CD4-positive, alpha-beta T cell treated with Interleukin-10 for 1 hour (primary cell): ENCODE measurements at regions not wholly inside any gene's neighbourhood (a gene's known extent, or its start where the extent isn't known, plus 50 kb on each side); places are given as distances from the start of the nearest gene placed in this dataset.

Experiments
- DNase-seq: peaks from one replicate; pipeline ENCODE4 v3.0.0-alpha.2; 2020

DNA sequence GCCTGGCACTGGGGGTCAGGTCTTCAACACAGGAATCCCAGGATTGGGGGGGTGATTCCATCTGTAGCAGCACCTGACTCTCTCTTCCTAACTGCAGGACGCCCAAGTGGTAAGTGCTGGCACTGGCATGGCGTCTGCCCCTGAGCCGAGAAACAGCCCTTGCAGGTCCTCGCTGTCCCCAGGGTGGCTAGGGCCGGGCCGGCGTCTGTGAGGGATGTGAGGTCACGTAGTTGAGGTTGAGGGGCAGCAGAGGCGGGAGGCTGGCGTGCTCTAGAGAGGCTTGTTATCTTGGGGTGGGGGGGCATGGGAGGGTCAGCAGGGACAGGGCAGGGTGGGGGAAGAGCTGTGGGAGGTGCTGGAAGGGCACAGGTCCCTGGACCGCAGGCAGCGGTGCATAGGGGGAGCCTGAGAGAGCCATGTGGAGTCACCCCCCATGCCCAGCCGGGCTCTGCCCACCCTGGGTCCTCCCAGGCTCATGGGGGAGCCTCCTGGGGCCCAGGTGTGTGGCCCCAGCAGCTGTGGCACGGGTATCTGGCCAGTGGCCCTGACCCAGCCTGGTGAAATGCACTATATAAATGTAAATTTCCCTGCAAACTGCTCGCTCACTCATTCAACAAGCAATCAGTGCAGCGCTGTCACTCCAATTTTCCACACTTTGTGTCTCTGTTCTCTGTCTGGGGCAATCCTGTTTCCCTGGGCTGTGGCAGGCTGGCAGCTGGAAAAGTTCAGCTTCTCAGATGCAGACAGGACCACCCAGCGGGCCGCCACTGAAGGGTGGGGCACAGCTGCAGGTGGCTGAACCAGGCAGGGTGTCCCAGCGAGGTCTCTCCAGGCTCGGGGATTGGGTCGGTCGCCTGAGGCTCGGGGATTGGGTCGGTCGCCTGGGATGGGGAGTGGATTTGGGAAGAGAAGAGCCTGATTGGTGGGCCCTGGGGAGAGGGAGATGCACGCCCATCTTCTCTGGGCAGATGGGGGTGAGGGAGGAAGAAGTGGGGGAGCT, 102.2 kb upstream of the NKX1-1 start:
- no peak for DNase-seq

DNA sequence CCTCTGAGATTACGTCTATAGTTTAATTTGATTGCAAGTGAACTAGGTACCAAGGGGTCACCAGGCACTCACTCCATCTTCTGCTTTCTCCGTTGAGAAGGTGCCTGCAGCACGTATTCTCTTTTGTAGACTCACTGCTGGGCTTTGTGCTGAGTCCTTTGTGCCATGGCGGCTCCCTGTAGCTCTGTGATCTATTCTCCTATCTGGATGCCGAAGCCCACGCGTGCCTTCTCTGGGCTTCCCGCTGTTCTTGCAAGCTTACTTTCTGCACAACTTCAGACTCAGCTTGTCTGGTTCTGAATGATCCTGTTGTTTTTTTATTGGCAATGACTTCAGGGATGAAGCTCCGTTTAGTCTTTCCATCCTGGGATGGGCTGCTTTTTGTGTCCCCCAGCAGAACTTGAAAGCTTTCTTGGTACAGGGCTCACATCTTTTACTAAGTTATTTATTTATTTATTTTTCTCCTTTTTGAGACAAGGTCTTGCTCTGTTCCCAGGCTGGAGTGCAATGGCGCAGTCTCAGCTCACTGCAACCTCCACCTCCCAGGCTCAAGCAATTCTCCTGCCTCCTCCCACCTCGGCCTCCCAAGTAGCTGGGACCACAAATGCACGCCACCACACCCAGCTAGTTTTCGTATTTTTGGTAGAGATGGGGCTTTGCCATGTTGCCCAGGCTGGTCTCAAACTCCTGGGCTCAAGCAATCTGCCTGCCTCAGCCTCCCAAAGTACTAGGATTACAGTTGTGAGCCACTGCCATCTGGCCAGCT, 100.9 kb upstream of the NKX1-1 start:
- no peak for DNase-seq

DNA sequence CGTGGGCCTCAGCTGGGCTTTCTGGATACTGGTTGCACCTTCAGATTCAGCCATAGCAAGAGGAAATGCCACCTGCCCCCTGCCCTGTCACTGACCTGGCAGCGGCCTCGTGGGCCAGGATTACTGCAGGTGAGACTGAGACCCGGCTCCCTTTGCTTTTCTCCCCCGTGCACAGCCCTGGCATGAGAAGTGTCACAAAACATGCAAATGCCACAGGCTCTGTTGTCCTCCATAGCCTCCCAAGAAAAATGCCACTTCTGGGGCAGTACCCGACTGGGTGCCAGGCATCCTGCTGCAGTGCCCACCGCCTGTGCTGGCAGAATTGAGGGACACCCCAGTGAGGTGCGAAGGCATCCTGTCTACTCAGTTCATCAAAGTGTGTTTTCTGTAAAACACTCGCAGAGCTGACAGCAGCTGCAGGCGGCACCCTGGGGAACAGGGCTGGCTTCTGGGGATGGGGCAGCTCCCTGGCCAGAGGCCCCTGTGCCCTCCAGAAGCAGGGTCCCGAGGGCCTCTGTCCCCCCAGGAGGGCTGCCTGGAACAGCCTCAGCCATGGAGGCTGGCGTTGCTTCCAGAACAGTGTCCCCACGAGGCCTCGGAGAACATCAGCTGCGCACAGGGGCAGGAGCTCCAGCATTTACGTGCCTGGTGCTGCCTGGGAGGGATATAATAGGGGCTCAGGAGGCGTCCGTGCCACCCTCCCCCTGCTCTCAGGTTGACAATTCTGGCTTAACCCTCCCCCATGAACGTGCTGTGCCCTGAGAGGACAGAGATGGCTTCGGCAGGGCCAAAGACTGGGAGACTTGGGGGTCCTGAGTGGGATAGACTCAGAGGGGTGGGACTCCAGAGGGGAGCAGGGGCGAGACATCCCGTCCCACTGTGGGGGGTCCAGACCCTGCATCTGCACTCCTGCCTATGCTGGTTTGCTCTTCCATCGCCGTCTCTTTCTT, 99.5 kb upstream of the NKX1-1 start:
- DNase-seq: no peak

- DNase-seq: no peak
Measured at GRCh38 chr4:1504595-1505500, 98.6 kb upstream of the NKX1-1 start.

GRCh38 chr4:1503583-1504471, 97.6 kb upstream of the NKX1-1 start:
- DNase-seq: no peak

DNA sequence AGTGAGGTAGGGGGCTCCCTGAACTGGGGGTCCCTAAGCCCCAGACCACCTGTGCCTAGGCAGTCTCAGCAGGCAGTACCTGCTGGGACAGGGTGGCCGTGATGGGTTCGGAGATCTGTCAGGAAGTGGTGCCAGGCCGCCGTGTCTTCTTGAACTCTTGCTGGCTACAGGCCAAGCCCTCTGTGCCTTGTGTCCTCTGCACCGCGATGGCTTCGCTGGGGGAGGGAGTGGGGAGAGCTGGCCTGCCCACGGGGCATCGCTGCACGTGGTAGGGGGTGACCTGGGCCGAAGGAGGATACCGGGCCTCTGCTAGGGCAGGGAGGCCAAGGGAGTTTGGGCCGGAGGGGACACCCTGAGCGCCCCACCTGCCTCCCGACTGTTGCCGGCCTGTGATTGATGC, 96.7 kb upstream of the NKX1-1 start:
- DNase-seq: no peak

- DNase-seq: no peak
Measured at GRCh38 chr4:1502501-1502886, 96.3 kb upstream of the NKX1-1 start.

- DNase-seq: no peak
Measured at GRCh38 chr4:1501754-1502500, 95.7 kb upstream of the NKX1-1 start.

DNA sequence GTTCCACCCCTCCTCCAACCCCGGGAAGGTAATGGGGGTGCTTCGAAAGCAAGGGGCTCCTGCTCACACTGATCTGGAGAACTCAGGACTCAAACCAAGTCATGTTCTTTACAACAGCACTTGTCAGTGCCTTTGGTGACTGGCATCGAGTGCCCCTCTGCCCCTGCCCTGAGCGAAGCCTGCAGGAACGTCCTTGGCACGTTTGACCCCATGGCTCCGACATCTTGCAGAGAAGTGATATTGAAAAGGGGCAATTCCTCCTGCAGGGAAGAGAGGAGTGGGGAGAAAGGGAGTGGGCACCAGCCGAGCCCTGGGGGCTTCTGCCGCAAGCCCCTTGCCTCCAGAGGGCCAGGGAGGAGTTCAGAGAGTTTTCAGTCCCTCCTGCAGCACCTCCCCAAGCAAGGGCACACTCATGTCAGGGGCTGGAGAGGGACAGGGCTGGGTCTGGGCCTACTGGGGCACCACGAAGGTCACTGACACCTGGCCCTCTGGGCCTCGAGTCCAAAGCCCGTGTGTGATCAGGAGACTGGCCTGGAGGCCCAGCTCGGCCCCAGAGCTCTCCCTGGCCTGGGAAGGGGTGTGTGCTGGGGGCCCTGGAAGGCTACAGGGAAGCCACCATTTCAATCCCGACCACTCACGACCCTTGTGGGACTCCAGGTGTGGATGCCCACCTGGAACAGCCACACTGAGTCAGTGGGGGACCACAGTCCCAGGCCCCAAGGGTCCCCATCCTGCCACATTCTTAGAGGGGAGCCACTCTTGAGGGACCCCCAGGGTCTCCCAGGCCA, 94.9 kb upstream of the NKX1-1 start:
- DNase-seq: no peak

- no peak for DNase-seq
Measured at GRCh38 chr4:1500231-1500965, 94.2 kb upstream of the NKX1-1 start.

DNA sequence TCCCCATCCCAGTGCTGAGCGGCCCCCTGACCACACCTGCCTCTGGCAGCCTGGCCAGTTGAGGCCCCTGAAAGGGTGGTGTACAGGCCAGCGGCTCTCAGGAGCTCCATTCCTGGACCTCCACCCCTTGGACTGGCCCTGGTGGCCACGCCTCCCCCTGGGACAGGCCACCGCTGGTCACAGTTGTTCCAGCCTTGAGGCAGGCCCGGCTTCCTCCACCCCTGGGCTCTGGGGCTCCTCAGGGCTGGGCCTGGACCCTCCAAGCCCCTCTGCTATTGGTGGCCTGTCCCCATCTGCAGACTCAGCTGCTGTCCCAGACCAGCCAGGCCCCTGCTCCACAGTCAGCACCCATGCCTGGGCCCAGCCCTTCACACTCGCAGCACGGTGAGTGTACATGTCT, 93.2 kb upstream of the NKX1-1 start:
- DNase-seq: no peak

- no peak for DNase-seq
Measured at GRCh38 chr4:1497189-1497801, 91.1 kb upstream of the NKX1-1 start.

GRCh38 chr4:1496116-1496642, 89.9 kb upstream of the NKX1-1 start:
- no peak for DNase-seq

DNA sequence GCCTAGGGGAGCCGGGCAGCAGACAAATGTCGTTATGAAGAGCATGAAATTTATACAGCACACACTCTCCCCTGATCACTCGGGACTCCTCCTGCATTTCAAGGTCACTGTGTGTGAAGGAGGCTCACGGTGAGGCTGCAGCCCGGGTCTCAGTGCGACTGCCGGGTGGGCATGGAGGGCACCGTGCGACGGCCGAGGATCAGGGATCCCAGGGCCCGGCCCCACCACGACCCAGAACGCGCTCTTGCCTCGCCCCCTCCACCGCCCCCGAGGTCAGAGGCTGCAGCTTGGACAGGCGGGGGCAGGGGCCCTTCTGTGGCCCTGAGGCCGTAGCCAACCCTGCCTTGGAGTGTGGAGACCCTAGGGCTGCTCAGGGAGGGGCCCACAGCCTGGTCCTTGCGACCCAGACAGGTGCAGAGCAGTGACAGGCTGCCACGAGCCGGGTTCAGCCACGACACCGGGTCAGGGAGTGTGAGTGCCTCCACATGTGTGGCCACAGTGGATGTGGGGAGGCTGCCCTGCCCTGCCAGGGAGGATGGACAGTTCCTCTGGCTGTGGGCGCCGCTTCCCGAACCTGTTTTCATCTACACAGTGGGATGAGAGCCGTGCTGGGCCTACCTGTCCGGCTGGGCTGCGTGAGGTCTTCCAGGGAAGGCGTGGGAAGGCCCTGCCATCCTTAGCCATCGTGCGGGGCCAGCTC, 89.3 kb upstream of the NKX1-1 start:
- no peak for DNase-seq

DNA sequence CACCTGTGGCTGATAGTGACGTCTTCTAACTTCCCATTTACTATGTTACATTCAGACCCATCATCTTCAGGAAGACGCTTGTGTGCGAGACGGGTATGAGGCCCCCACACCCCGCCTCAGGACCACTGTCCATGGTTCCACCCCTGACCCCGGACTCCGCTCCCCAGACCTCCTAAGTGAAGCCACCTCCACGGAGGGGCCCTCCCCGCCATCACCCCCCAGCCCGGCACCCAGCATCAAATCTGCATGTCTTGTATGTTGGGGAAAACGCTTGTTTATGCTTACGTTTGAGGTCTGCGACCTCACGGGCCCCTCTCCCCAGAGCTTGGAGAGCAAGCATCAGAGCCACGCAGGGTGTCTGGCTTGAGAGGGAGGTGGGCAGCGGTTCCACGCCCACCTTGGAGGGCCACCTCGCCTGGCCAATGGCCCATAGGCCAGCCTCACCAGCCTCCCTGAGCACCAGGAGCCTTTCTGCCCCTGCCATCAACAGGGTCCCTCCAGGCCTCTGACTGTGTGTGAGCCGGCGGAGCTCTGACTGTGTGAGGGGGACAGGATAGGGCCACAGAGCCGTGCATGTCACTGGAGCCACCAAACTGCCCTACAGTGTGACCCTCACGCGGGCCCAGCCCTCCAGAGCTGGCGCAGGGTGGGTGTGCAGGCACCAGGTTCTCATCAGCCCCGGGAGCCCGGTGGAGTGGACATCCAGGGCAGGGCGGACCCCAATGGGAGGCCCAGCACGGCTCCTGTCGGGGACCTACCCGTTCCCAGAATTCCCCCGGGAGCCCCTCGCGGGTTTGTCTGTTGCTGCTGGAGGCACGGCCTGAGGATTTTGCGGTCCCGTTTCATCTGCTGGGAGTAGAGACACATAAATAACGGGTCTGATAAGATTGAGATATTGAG, 88.4 kb upstream of the NKX1-1 start:
- no peak for DNase-seq
